ENCODE measurements at regions not wholly inside any gene's neighbourhood (a gene's known extent, or its start where the extent isn't known, plus 50 kb on each side); places are given as distances from the start of the nearest gene placed in this dataset.

GRCh38 chr6:28736121-28736520, 187.7 kb downstream of the TRIM27 start:
- TF ChIP-seq CTCF (IDR thresholded peaks at IDR 0.05): no peak
- TF ChIP-seq POLR2A (IDR thresholded peaks at IDR 0.05): no peak
